PC-3 (cell line): ENCODE measurements at regions not wholly inside any gene's neighbourhood (a gene's known extent, or its start where the extent isn't known, plus 50 kb on each side); places are given as distances from the start of the nearest gene placed in this dataset.

ENCODE experiments used
- CTCF ChIP-seq: fragments of 300-600 bp; sonication (generic); conservative IDR thresholded peaks from 2 replicates; pipeline ENCODE4 v1.5.1; 2017; ENCODE audit warnings: antibody characterized with exemption, low read depth, mild to moderate bottlenecking, low read length
- EZH2 ChIP-seq: fragments of 300-600 bp; sonication (generic); IDR thresholded peaks from one replicate; pipeline ENCODE4 v1.6.1; 2017; ENCODE audit warnings: antibody characterized with exemption, mild to moderate bottlenecking, low read length; ENCODE audit not compliant: unreplicated experiment
- EZH2phosphoT487 ChIP-seq: fragments of 300-600 bp; sonication (generic); IDR thresholded peaks from 2 replicates; pipeline ENCODE4 v1.6.1; 2018; ENCODE audit warnings: mild to moderate bottlenecking, antibody characterized with exemption, low read length, borderline replicate concordance

GRCh38 chr6:129776542-129777330 is 66.8 kb upstream of the ARHGAP18 start:
- TF ChIP-seq CTCF (no peak), EZH2 (no peak), EZH2phosphoT487 (no peak)
